GM12891 (cell line): ENCODE measurements at regions not wholly inside any gene's neighbourhood (a gene's known extent, or its start where the extent isn't known, plus 50 kb on each side); places are given as distances from the start of the nearest gene placed in this dataset.

Experiments used
- PAX5 ChIP-seq: IDR thresholded peaks from 2 replicates; pipeline ENCODE4 v1.6.1; 2011; ENCODE audit warnings: low read length, moderate library complexity, mild to moderate bottlenecking; ENCODE audit not compliant: insufficient read depth, severe bottlenecking
- POLR2A ChIP-seq: IDR thresholded peaks from 2 replicates; pipeline ENCODE4 v1.6.1; 2011; ENCODE audit warnings: low read depth, low read length, control low read depth
- POLR2AphosphoS5 ChIP-seq: IDR thresholded peaks from 2 replicates; pipeline ENCODE4 v1.6.1; 2011; ENCODE audit warnings: low read depth, low read length, control low read depth
- SPI1 ChIP-seq: IDR thresholded peaks from 2 replicates; pipeline ENCODE4 v1.6.1; 2011; ENCODE audit warnings: low read depth, low read length, control low read depth
- TAF1 ChIP-seq: IDR thresholded peaks from 2 replicates; pipeline ENCODE4 v1.6.1; 2011; ENCODE audit warnings: low read depth, low read length, control low read depth

DNA sequence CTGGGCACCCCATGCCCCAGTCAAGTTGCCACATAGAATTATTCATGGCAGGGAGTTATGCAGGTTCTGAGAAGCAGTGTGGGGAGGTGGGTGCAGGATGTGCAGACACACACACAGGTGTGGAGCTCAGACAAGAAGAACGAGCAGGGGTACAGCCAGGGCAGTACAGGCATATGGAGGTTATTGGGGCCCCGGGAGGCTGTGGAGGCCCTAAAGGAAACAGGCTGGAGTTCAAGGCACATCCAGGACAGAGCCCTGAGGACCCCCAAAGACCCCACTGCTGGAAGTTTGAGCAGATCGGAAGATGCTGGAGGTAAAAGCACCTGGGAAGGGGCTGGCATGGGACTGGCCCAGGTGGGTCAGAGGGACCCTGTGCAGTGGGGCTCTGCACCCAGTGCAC lies 171.3 kb downstream of the PSMG1 start:
- TF ChIP-seq POLR2AphosphoS5 (no peak), POLR2A (no peak), TAF1 (no peak), SPI1 (no peak), PAX5 (no peak)
